DND-41 (cell line): ENCODE measurements at regions not wholly inside any gene's neighbourhood (a gene's known extent, or its start where the extent isn't known, plus 50 kb on each side); places are given as distances from the start of the nearest gene placed in this dataset.

ENCODE experiments used
- EZH2 ChIP-seq: IDR thresholded peaks from 3 replicates; pipeline ENCODE4 v1.6.1; 2012; ENCODE audit warnings: borderline replicate concordance, low read depth, mild to moderate bottlenecking, moderate library complexity, low read length, inconsistent platforms; ENCODE audit not compliant: severe bottlenecking
- TF ChIP-seq, protein P1 (sequence below): IDR thresholded peaks from 2 replicates; pipeline ENCODE4 v1.5.1; 2012; ENCODE audit warnings: borderline replicate concordance, low read length, moderate library complexity, mild to moderate bottlenecking; ENCODE audit not compliant: poor library complexity, severe bottlenecking; ENCODE audit errors: extremely low read depth

GRCh38 chr21:16979574-16979973 is 533.3 kb upstream of the CXADR start:
- TF ChIP-seq, protein P1, sequence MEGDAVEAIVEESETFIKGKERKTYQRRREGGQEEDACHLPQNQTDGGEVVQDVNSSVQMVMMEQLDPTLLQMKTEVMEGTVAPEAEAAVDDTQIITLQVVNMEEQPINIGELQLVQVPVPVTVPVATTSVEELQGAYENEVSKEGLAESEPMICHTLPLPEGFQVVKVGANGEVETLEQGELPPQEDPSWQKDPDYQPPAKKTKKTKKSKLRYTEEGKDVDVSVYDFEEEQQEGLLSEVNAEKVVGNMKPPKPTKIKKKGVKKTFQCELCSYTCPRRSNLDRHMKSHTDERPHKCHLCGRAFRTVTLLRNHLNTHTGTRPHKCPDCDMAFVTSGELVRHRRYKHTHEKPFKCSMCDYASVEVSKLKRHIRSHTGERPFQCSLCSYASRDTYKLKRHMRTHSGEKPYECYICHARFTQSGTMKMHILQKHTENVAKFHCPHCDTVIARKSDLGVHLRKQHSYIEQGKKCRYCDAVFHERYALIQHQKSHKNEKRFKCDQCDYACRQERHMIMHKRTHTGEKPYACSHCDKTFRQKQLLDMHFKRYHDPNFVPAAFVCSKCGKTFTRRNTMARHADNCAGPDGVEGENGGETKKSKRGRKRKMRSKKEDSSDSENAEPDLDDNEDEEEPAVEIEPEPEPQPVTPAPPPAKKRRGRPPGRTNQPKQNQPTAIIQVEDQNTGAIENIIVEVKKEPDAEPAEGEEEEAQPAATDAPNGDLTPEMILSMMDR = no peak
- TF ChIP-seq EZH2 = no peak
